ENCODE measurements at regions not wholly inside any gene's neighbourhood (a gene's known extent, or its start where the extent isn't known, plus 50 kb on each side); places are given as distances from the start of the nearest gene placed in this dataset.

GRCh38 chr14:61973981-61974380, 211.8 kb downstream of the SNAPC1 start:
- DNase-seq (ENCODE audit: low read depth): peak; percentile 31
- H3K4me3 ChIP-seq (ENCODE audit: low read depth, low read length): no peak overlapping the region
- no peak for TF ChIP-seq CTCF (IDR thresholded peaks at IDR 0.05; ENCODE audit: insufficient read depth, low read depth, low read length)

- H3K4me3 ChIP-seq (ENCODE audit: low read depth, low read length): no peak overlapping the region
- DNase-seq (ENCODE audit: low read depth): no peak
- TF ChIP-seq CTCF (IDR thresholded peaks at IDR 0.05; ENCODE audit: insufficient read depth, low read depth, low read length): no peak
Measured at GRCh38 chr14:61977217-61977616, 215.0 kb downstream of the SNAPC1 start.

GRCh38 chr14:61988240-61988639, 226.0 kb downstream of the SNAPC1 start:
- no peak for TF ChIP-seq CTCF (IDR thresholded peaks at IDR 0.05; ENCODE audit: insufficient read depth, low read depth, low read length)
- no peak for DNase-seq (ENCODE audit: low read depth)
- H3K4me3 ChIP-seq (ENCODE audit: low read depth, low read length): no peak overlapping the region

GRCh38 chr14:61992139-61992538, 229.9 kb downstream of the SNAPC1 start:
- no peak for TF ChIP-seq CTCF (IDR thresholded peaks at IDR 0.05; ENCODE audit: insufficient read depth, low read depth, low read length)
- H3K4me3 ChIP-seq (ENCODE audit: low read depth, low read length): no peak overlapping the region
- no peak for DNase-seq (ENCODE audit: low read depth)

- TF ChIP-seq CTCF (IDR thresholded peaks at IDR 0.05; ENCODE audit: insufficient read depth, low read depth, low read length): no peak
- no peak for DNase-seq (ENCODE audit: low read depth)
- H3K4me3 ChIP-seq (ENCODE audit: low read depth, low read length): no peak overlapping the region
Measured at GRCh38 chr14:61992926-61993325, 230.7 kb downstream of the SNAPC1 start.

- no peak overlapping the region for H3K4me3 ChIP-seq (ENCODE audit: low read depth, low read length)
- no peak for DNase-seq (ENCODE audit: low read depth)
- no peak for TF ChIP-seq CTCF (IDR thresholded peaks at IDR 0.05; ENCODE audit: insufficient read depth, low read depth, low read length)
Measured at GRCh38 chr14:61994589-61994988, 232.4 kb downstream of the SNAPC1 start.

GRCh38 chr14:61996753-61997152, 234.5 kb downstream of the SNAPC1 start:
- TF ChIP-seq CTCF (IDR thresholded peaks at IDR 0.05; ENCODE audit: insufficient read depth, low read depth, low read length): no peak

More at GRCh38 chr14:61996753-61997152, 234.5 kb downstream of the SNAPC1 start:
- DNase-seq (ENCODE audit: low read depth): no peak
- H3K4me3 ChIP-seq (ENCODE audit: low read depth, low read length): no peak overlapping the region

Measured in fibroblast of villous mesenchyme (primary cell).